OCI-LY1 (cell line): ENCODE measurements at regions not wholly inside any gene's neighbourhood (a gene's known extent, or its start where the extent isn't known, plus 50 kb on each side); places are given as distances from the start of the nearest gene placed in this dataset.

Experiments
- H2AFZ ChIP-seq: fragments of 200-600 bp; sonication (generic), shearing (Covaris generic); 2 replicates; pipeline ENCODE4 v1.6.0; 2014; ENCODE audit warnings: antibody characterized with exemption, mild to moderate bottlenecking, low read length
- H3F3A ChIP-seq: fragments of 200-600 bp; sonication (generic), shearing (Covaris generic); 2 replicates; pipeline ENCODE4 v1.6.0; 2014; ENCODE audit warnings: mild to moderate bottlenecking, antibody characterized with exemption, low read length, moderate library complexity; ENCODE audit not compliant: insufficient read depth
- H3K27ac ChIP-seq: fragments of 200-600 bp; sonication (generic); 2 replicates; pipeline ENCODE4 v1.5.1; 2014; ENCODE audit warnings: low read length, mixed run types, mild to moderate bottlenecking, low read depth; ENCODE audit not compliant: poor library complexity, severe bottlenecking
- H3K27me3 ChIP-seq: fragments of 200-600 bp; sonication (generic); 2 replicates; pipeline ENCODE4 v1.6.0; 2014; ENCODE audit warnings: antibody characterized with exemption, mild to moderate bottlenecking, low read length, moderate library complexity; ENCODE audit not compliant: insufficient read depth
- H3K36me3 ChIP-seq: fragments of 200-600 bp; sonication (generic); 2 replicates; pipeline ENCODE4 v1.6.1; 2014; ENCODE audit warnings: mild to moderate bottlenecking, antibody characterized with exemption, low read length, moderate library complexity, mixed read lengths; ENCODE audit not compliant: insufficient read depth
- H3K4me1 ChIP-seq: fragments of 200-600 bp; sonication (generic); 2 replicates; pipeline ENCODE4 v1.5.1; 2014; ENCODE audit warnings: mild to moderate bottlenecking, low read length, moderate library complexity; ENCODE audit not compliant: insufficient read depth, severe bottlenecking
- H3K4me2 ChIP-seq: fragments of 200-600 bp; sonication (generic), shearing (Covaris generic); 2 replicates; pipeline ENCODE4 v1.6.1; 2014; ENCODE audit warnings: low read length
- H3K4me3 ChIP-seq: fragments of 200-600 bp; sonication (generic); 2 replicates; pipeline ENCODE4 v1.5.1; 2014; ENCODE audit warnings: low read length, low read depth, mild to moderate bottlenecking, mixed read lengths; ENCODE audit not compliant: poor library complexity, severe bottlenecking
- H3K79me2 ChIP-seq: fragments of 200-600 bp; shearing (Covaris generic); 2 replicates; pipeline ENCODE4 v1.6.1; 2016; ENCODE audit warnings: mixed run types, low read length, mixed read lengths; ENCODE audit not compliant: insufficient read depth
- H3K9ac ChIP-seq: fragments of 200-600 bp; sonication (generic), shearing (Covaris generic); 2 replicates; pipeline ENCODE4 v1.6.1; 2014; ENCODE audit warnings: mild to moderate bottlenecking, low read length, mixed read lengths
- H3K9me2 ChIP-seq: fragments of 200-600 bp; sonication (generic), shearing (Covaris generic); 2 replicates; pipeline ENCODE4 v1.6.1; 2014; ENCODE audit warnings: low read depth, mild to moderate bottlenecking, low read length, mixed read lengths
- H3K9me3 ChIP-seq: fragments of 200-600 bp; shearing (Covaris generic); 2 replicates; pipeline ENCODE4 v1.6.1; 2014; ENCODE audit warnings: low read length, mixed read lengths
- H4K20me1 ChIP-seq: fragments of 200-600 bp; sonication (generic), shearing (Covaris generic); 2 replicates; pipeline ENCODE4 v1.6.0; 2016; ENCODE audit warnings: mild to moderate bottlenecking, low read length; ENCODE audit not compliant: insufficient read depth
- CTCF ChIP-seq: fragments of 200-600 bp; sonication (generic), shearing (Covaris generic); IDR thresholded peaks from 2 replicates; pipeline ENCODE4 v1.5.1; 2017; ENCODE audit warnings: mild to moderate bottlenecking, antibody characterized with exemption, low read length, moderate library complexity, mixed read lengths
- EZH2 ChIP-seq: fragments of 200-600 bp; sonication (generic), shearing (Covaris generic); IDR thresholded peaks from 2 replicates; pipeline ENCODE4 v1.8.0; 2017; ENCODE audit warnings: borderline replicate concordance, mixed run types, mild to moderate bottlenecking, antibody characterized with exemption, low read length, moderate library complexity, mixed read lengths

DNA sequence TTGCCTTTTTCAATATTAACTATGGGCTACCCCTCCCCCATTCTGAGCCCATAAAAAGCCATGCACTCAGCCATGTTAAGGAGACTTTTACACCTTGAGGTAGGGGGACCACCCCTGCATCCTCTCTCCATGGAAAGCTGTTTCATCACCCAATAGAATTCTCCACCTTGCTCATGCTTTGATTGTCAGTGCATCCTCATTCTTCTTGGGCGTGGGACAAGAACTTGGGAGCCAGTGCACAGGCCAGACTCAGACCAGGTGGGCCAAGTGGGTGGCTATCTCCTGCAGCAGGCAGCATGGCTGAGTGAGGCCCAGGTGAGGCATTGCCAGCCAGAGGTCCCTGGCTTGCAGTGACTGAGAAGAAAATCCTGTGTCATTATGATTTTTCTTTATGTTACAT, 357.4 kb upstream of the CDIN1 start:
- Histone ChIP-seq H3K36me3 (no peaks in the 10 kb centered on the region), H3F3A (no peaks in the 10 kb centered on the region), H3K9me3 (no peaks in the 10 kb centered on the region), H4K20me1 (no peaks in the 10 kb centered on the region), H3K27me3 (no peaks in the 10 kb centered on the region), H3K4me1 (no peaks in the 10 kb centered on the region), H3K27ac (no peak overlapping the region), H3K4me2 (no peak overlapping the region), H3K4me3 (no peak overlapping the region), H2AFZ (no peak overlapping the region), H3K9me2 (no peaks in the 10 kb centered on the region), H3K9ac (no peak overlapping the region), H3K79me2 (no peaks in the 10 kb centered on the region)
- TF ChIP-seq CTCF (no peak), EZH2 (no peak)

DNA sequence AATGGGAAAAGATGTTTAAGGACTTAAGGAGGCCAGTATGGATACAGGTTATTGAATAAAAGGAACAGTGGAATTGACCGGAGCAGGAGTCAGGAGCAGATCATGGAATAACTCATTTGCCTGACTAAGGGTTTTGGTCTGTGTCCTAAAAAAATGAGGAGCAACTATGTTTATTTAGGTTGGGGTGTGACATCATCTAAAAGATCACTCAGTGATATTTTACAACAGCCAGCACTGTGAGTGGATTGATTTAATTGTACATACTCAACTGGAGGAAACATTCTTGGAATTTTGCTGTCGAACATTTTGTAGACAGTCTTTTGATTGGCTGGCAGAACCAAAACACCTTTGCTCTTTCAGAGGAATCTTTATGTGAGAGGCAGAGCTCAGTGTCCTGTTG, 348.6 kb upstream of the CDIN1 start:
- Histone ChIP-seq H3K27me3 (no peaks in the 10 kb centered on the region), H3K79me2 (no peaks in the 10 kb centered on the region), H3F3A (no peaks in the 10 kb centered on the region), H4K20me1 (no peaks in the 10 kb centered on the region), H3K9me2 (no peaks in the 10 kb centered on the region), H3K36me3 (no peaks in the 10 kb centered on the region), H2AFZ (no peak overlapping the region), H3K9ac (no peak overlapping the region), H3K4me1 (no peaks in the 10 kb centered on the region), H3K27ac (no peak overlapping the region), H3K4me3 (no peak overlapping the region), H3K4me2 (no peak overlapping the region), H3K9me3 (no peaks in the 10 kb centered on the region)
- TF ChIP-seq CTCF (no peak), EZH2 (no peak)

- Histone ChIP-seq H3F3A (no peaks in the 10 kb centered on the region), H2AFZ (no peak overlapping the region), H3K9me2 (no peaks in the 10 kb centered on the region), H3K79me2 (no peaks in the 10 kb centered on the region), H3K4me1 (no peaks in the 10 kb centered on the region), H3K4me3 (no peak overlapping the region), H4K20me1 (no peaks in the 10 kb centered on the region), H3K9me3 (no peaks in the 10 kb centered on the region), H3K9ac (no peak overlapping the region), H3K27ac (no peak overlapping the region), H3K27me3 (no peaks in the 10 kb centered on the region), H3K4me2 (no peak overlapping the region), H3K36me3 (no peaks in the 10 kb centered on the region)
- TF ChIP-seq EZH2 = no peak
- no peak for TF ChIP-seq CTCF
Measured at GRCh38 chr15:36232491-36232890, 346.9 kb upstream of the CDIN1 start.
